GM13977 (cell line): ENCODE measurements at regions not wholly inside any gene's neighbourhood (a gene's known extent, or its start where the extent isn't known, plus 50 kb on each side); places are given as distances from the start of the nearest gene placed in this dataset.
"Not testable (repeated sequence)": the region's sequence is repeated elsewhere in the genome, so short reads cannot be mapped to it uniquely, and the experiment has no call there.

Experiments used
- DNase-seq: peaks from one replicate; pipeline ENCODE4 v3.0.0; 2012; ENCODE audit warnings: low spot score
- CTCF ChIP-seq: IDR thresholded peaks from 2 replicates; pipeline ENCODE4 v1.5.1; 2012; ENCODE audit warnings: mild to moderate bottlenecking, control low read depth; ENCODE audit not compliant: insufficient read depth; ENCODE audit errors: extremely low read depth, missing control alignments
- in situ Hi-C: fragments of 300-500 bp; cut with MboI; formaldehyde crosslinking; loops from one replicate; pipeline ENCODE4 v1.12.0; 2022; ENCODE audit warnings: low sequenced_read_pairs, low pct_unique_long_range_greater_than_20kb, mixed read lengths, inconsistent platforms; ENCODE audit not compliant: unreplicated experiment

GRCh38 chr15:26261966-26262365 lies 398.8 kb upstream of the ATP10A start:
- DNase-seq, result no peak
- no peak for TF ChIP-seq CTCF
- in situ Hi-C loops, result no loop called here

GRCh38 chr15:26261413-26261812 lies 398.3 kb upstream of the ATP10A start:
- in situ Hi-C loops, result no loop called here
- no peak for TF ChIP-seq CTCF
- no peak for DNase-seq

- DNase-seq, result no peak
- peak; percentile 50 for TF ChIP-seq CTCF
- in situ Hi-C loops, result no loop called here
These were observed 397.5 kb upstream of the ATP10A start for GRCh38 chr15:26260517-26261133.

- TF ChIP-seq CTCF, result no peak
- in situ Hi-C loops, result no loop called here
These were observed 396.5 kb upstream of the ATP10A start for GRCh38 chr15:26259581-26259980.

GRCh38 chr15:26244782-26245181 lies 381.7 kb upstream of the ATP10A start:
- in situ Hi-C loops, DNase-seq: not testable (repeated sequence)

More at GRCh38 chr15:26259581-26259980, 396.5 kb upstream of the ATP10A start:
- DNase-seq, result no peak

GRCh38 chr15:26243382-26243781 lies 380.3 kb upstream of the ATP10A start:
- in situ Hi-C loops, result no loop called here
- no peak for TF ChIP-seq CTCF
- DNase-seq, result no peak

GRCh38 chr15:26242565-26243071 lies 379.5 kb upstream of the ATP10A start:
- in situ Hi-C loops, result no loop called here
- no peak for DNase-seq
- no peak for TF ChIP-seq CTCF
